Mesendoderm (in vitro differentiated cells): ENCODE measurements at regions not wholly inside any gene's neighbourhood (a gene's known extent, or its start where the extent isn't known, plus 50 kb on each side); places are given as distances from the start of the nearest gene placed in this dataset.

Experiments used
- DNase-seq: peaks from one replicate; pipeline ENCODE4 v3.0.0; 2013
- H2AK5ac ChIP-seq: 2 replicates; pipeline ENCODE4 v1.6.1; 2013; ENCODE audit warnings: low read length, inconsistent platforms
- H2BK120ac ChIP-seq: 2 replicates; pipeline ENCODE4 v1.6.1; 2013; ENCODE audit warnings: low read depth, mild to moderate bottlenecking, low read length, moderate library complexity, mixed read lengths
- H2BK15ac ChIP-seq: replicated peaks from 2 replicates; pipeline ENCODE4 v1.6.1; 2013; ENCODE audit warnings: low read depth, mild to moderate bottlenecking, moderate library complexity
- H2BK5ac ChIP-seq: 2 replicates; pipeline ENCODE4 v1.6.1; 2013; ENCODE audit warnings: low read length, inconsistent platforms
- H3K18ac ChIP-seq: 2 replicates; pipeline ENCODE4 v1.6.1; 2013; ENCODE audit warnings: mild to moderate bottlenecking, low read length, mixed read lengths
- H3K23ac ChIP-seq: one replicate; pipeline ENCODE4 v1.6.1; 2013; ENCODE audit warnings: low read length
- H3K27ac ChIP-seq: 2 replicates; pipeline ENCODE4 v1.5.1; 2013; ENCODE audit warnings: low read depth, mild to moderate bottlenecking, inconsistent platforms, low read length, moderate library complexity
- H3K27me3 ChIP-seq: 2 replicates; pipeline ENCODE4 v1.6.1; 2013; ENCODE audit warnings: low read length, control low read depth, mild to moderate bottlenecking, inconsistent platforms; ENCODE audit not compliant: insufficient read depth, poor library complexity
- H3K36me3 ChIP-seq: 2 replicates; pipeline ENCODE4 v1.6.1; 2013; ENCODE audit warnings: low read length, inconsistent platforms; ENCODE audit not compliant: control insufficient read depth, insufficient read depth
- H3K4ac ChIP-seq: one replicate; pipeline ENCODE4 v1.6.1; 2013; ENCODE audit warnings: low read depth, mild to moderate bottlenecking, low read length, moderate library complexity
- H3K4me1 ChIP-seq: 2 replicates; pipeline ENCODE4 v1.6.1; 2013; ENCODE audit warnings: low read depth, low read length, inconsistent platforms; ENCODE audit not compliant: control insufficient read depth
- H3K4me2 ChIP-seq: 2 replicates; pipeline ENCODE4 v1.6.1; 2013; ENCODE audit warnings: low read length
- H3K4me3 ChIP-seq: 2 replicates; pipeline ENCODE4 v1.5.1; 2013; ENCODE audit warnings: mild to moderate bottlenecking, low read length
- H3K56ac ChIP-seq: one replicate; pipeline ENCODE4 v1.6.1; 2013; ENCODE audit warnings: low read length
- H3K79me1 ChIP-seq: 2 replicates; pipeline ENCODE4 v1.6.1; 2013; ENCODE audit warnings: low read length, inconsistent platforms
- H3K79me2 ChIP-seq: 2 replicates; pipeline ENCODE4 v1.6.1; 2013; ENCODE audit warnings: mild to moderate bottlenecking, low read length; ENCODE audit not compliant: control insufficient read depth, insufficient read depth
- H3K9ac ChIP-seq: 2 replicates; pipeline ENCODE4 v1.6.1; 2013; ENCODE audit warnings: low read length, inconsistent platforms
- H4K5ac ChIP-seq: one replicate; pipeline ENCODE4 v1.6.1; 2013; ENCODE audit warnings: low read length
- H4K8ac ChIP-seq: one replicate; pipeline ENCODE4 v1.6.1; 2013; ENCODE audit warnings: low read depth, mild to moderate bottlenecking, control low read depth, low read length, moderate library complexity
- WGBS: extraction: QIAGEN DNeasy Blood & Tissue Kit; methylation state at CpG from one replicate; pipeline ENCODE4 v1.1.7; 2013; ENCODE audit warnings: low lambda C conversion rate, missing lambda C conversion rate; ENCODE audit not compliant: insufficient coverage; ENCODE audit errors: extremely low coverage; 5-methylcytosine and 5-hydroxymethylcytosine counted together

DNA sequence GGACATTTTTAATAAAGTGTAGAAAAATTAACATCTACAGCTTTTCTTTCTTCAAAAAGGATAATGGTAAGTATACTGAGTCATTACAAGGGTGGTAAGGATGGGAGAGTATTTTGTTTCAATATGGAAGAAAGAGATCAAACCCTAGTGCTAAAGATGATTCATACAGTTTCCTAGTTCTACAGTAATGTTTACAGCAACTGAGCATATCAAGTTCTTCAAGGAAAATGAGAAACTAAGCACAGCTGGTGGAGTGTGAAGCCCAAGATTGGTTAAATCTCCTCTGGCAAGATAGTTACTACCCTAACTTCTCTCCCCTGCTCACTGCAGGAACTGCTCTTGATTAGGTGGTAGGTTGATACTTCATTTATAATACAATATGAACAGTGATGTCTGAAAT lies 467.5 kb downstream of the XIRP2 start:
- no peak for DNase-seq
- no peak overlapping the region for H3K27ac ChIP-seq

DNA sequence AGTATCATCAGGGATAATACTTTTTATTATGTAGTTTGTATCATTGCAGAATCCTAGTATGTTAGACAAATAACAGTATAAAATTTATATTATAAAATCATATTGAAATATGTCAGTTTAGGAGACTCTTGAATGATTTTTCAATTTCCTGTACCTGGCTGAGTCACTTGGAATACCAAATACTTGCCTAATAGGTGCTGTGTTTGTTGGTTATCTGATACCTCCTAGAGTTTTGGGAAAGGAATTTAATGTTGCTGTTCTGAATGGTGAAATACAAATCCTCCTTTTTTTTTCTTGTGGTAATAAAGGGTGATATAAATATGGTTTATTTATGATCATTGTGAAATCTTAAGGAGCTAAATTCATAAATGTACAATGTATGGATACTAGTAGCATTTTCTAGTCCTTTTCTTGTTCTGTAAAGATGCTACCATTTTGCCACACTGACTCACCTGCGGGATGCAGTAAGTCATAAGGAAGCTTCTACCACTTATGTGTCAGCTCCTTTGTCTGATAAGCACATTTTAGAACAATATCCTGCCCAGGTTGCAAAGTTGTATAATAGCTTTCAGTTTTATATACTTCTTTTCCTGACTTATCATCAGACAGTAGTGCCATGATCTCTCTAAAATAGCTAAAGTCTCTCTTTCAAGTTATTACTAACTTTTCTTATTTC lies 465.5 kb downstream of the XIRP2 start:
- H3K56ac ChIP-seq: no peak overlapping the region
- no peak overlapping the region for H2BK15ac ChIP-seq
- H3K4me1 ChIP-seq: no peaks in the 10 kb centered on the region
- no CpG with 5 or more reads among the region's 1 CpG for WGBS
- peak; percentile 16 for DNase-seq
- H3K4me3 ChIP-seq: no peak overlapping the region
- H3K18ac ChIP-seq: no peak overlapping the region
- no peak overlapping the region for H3K4me2 ChIP-seq
- no peak overlapping the region for H3K9ac ChIP-seq
- no peak overlapping the region for H2AK5ac ChIP-seq
- H2BK120ac ChIP-seq: no peak overlapping the region
- no peak overlapping the region for H4K8ac ChIP-seq
- H4K5ac ChIP-seq: no peak overlapping the region
- no peaks in the 10 kb centered on the region for H3K36me3 ChIP-seq
- H3K79me2 ChIP-seq: no peaks in the 10 kb centered on the region
- no peak overlapping the region for H3K23ac ChIP-seq
- H3K27ac ChIP-seq: no peak overlapping the region
- H3K79me1 ChIP-seq: no peaks in the 10 kb centered on the region
- H2BK5ac ChIP-seq: no peak overlapping the region
- no peak overlapping the region for H3K4ac ChIP-seq
- no peaks in the 10 kb centered on the region for H3K27me3 ChIP-seq

More for the DNA sequence above, 467.5 kb downstream of the XIRP2 start:
- no peak overlapping the region for H2BK15ac ChIP-seq
- H3K36me3 ChIP-seq: no peaks in the 10 kb centered on the region
- no peaks in the 10 kb centered on the region for H3K4me1 ChIP-seq
- H4K8ac ChIP-seq: no peak overlapping the region
- no peak overlapping the region for H3K23ac ChIP-seq
- no peak overlapping the region for H3K4ac ChIP-seq
- H3K79me2 ChIP-seq: no peaks in the 10 kb centered on the region
- no peak overlapping the region for H3K56ac ChIP-seq
- H2BK120ac ChIP-seq: no peak overlapping the region
- no peak overlapping the region for H3K18ac ChIP-seq
- H4K5ac ChIP-seq: no peak overlapping the region
- no peaks in the 10 kb centered on the region for H3K27me3 ChIP-seq
- no peak overlapping the region for H3K4me3 ChIP-seq
- no peak overlapping the region for H2BK5ac ChIP-seq
- no peak overlapping the region for H3K4me2 ChIP-seq
- H3K79me1 ChIP-seq: no peaks in the 10 kb centered on the region
- H3K9ac ChIP-seq: no peak overlapping the region
- no peak overlapping the region for H2AK5ac ChIP-seq

DNA sequence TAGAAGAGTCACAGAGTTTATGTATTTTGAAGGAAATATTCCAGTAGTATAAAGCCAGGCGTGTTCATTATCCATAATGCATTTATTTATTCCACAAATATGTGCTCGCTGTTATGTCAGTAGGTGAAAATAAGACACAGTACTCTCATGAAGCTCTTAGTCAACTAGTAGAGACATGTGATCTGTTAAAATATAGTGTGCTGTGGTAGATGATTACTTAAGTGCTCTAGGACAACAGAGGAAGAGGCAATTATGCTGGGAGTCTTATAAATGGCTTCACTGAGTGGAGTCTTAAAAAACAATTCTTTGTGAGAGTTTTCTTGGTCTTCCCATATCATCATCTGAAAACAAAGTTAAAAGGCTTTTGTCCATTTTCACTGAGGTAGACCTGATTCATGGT lies 457.3 kb downstream of the XIRP2 start:
- H2BK5ac ChIP-seq: no peak overlapping the region
- no CpG with 5 or more reads among the region's 2 CpGs for WGBS
- no peak for DNase-seq

DNA sequence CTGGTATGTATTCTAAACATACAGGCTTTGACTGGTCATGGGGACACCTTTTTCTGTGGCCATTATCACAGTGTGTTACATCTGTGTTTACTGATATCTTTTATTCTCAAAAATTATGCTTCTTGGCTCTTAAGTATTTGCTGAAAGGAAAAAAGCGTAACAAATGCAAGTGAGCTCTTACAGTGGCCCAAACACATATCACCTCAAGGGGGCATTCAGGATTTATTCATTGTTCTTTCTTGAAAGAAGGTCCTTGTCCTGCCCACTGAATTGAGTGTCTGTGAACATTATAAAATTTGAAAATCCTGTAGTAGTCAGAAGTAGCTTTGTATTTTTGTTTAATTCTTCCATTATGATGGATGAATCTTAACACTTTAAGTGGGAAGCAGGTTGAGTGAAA lies 454.5 kb downstream of the XIRP2 start:
- H3K56ac ChIP-seq: no peak overlapping the region
- H3K9ac ChIP-seq: no peak overlapping the region
- no peak overlapping the region for H2BK5ac ChIP-seq
- H3K36me3 ChIP-seq: no peaks in the 10 kb centered on the region
- no peak overlapping the region for H3K18ac ChIP-seq
- H3K4me2 ChIP-seq: no peak overlapping the region
- no peak overlapping the region for H2BK15ac ChIP-seq
- no peak overlapping the region for H4K5ac ChIP-seq
- H2AK5ac ChIP-seq: no peak overlapping the region
- no peak overlapping the region for H3K23ac ChIP-seq
- H2BK120ac ChIP-seq: no peak overlapping the region
- no peak overlapping the region for H4K8ac ChIP-seq
- no peak overlapping the region for H3K27ac ChIP-seq
- H3K4ac ChIP-seq: no peak overlapping the region
- no CpG with 5 or more reads among the region's 1 CpG for WGBS
- no peaks in the 10 kb centered on the region for H3K79me1 ChIP-seq
- no peak overlapping the region for H3K4me3 ChIP-seq
- peak; percentile 60 for DNase-seq
- no peaks in the 10 kb centered on the region for H3K4me1 ChIP-seq
- no peaks in the 10 kb centered on the region for H3K27me3 ChIP-seq
- H3K79me2 ChIP-seq: no peaks in the 10 kb centered on the region

More for the DNA sequence above, 457.3 kb downstream of the XIRP2 start:
- Histone ChIP-seq H3K4me2 (no peak overlapping the region), H3K23ac (no peak overlapping the region), H3K79me1 (no peaks in the 10 kb centered on the region), H2BK120ac (no peak overlapping the region), H3K56ac (no peak overlapping the region), H2BK15ac (no peak overlapping the region), H3K4me3 (no peak overlapping the region), H3K4me1 (no peaks in the 10 kb centered on the region), H4K5ac (no peak overlapping the region), H3K27me3 (no peaks in the 10 kb centered on the region), H3K79me2 (no peaks in the 10 kb centered on the region), H3K18ac (no peak overlapping the region), H4K8ac (no peak overlapping the region), H3K4ac (no peak overlapping the region), H3K27ac (no peak overlapping the region), H2AK5ac (no peak overlapping the region), H3K9ac (no peak overlapping the region), H3K36me3 (no peaks in the 10 kb centered on the region)

GRCh38 chr2:167340322-167340721 lies 452.0 kb downstream of the XIRP2 start:
- WGBS: no CpG with 5 or more reads among the region's 4 CpGs
- Histone ChIP-seq H3K9ac (no peak overlapping the region), H2BK15ac (no peak overlapping the region), H3K23ac (no peak overlapping the region), H2AK5ac (no peak overlapping the region), H4K5ac (no peak overlapping the region), H3K4me2 (no peak overlapping the region), H3K27me3 (no peaks in the 10 kb centered on the region), H4K8ac (no peak overlapping the region), H3K4me1 (no peaks in the 10 kb centered on the region), H3K27ac (no peak overlapping the region), H3K56ac (no peak overlapping the region), H3K79me2 (peaks cover 2% of the 10 kb centered on the region), H2BK120ac (no peak overlapping the region), H3K4ac (no peak overlapping the region), H2BK5ac (no peak overlapping the region), H3K4me3 (no peak overlapping the region), H3K18ac (no peak overlapping the region), H3K36me3 (no peaks in the 10 kb centered on the region), H3K79me1 (peaks cover 3% of the 10 kb centered on the region)
- no peak for DNase-seq

DNA sequence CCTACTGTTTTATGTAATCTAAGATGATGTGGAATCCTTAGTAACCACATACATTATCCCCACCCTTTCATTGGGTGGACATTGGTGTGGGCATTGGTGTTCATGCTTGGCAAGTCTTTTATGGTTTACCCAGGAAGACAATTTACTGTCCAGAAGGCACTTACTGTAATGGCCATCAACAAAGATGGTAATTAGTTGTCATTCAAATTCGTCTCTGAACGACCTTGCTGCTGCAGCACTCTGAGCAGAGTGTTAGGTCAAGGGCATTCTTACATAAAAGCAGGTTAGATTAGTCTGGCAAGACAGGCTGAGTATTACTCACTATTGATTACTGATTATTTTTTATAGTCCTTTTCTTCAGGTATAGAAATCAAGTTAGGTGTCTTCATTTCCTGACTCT lies 447.9 kb downstream of the XIRP2 start:
- Histone ChIP-seq H3K27ac (no peak overlapping the region), H3K23ac (no peak overlapping the region), H3K27me3 (no peaks in the 10 kb centered on the region), H3K36me3 (no peaks in the 10 kb centered on the region), H2BK15ac (no peak overlapping the region), H4K8ac (no peak overlapping the region), H2AK5ac (no peak overlapping the region), H3K56ac (no peak overlapping the region), H4K5ac (no peak overlapping the region), H3K4ac (no peak overlapping the region), H3K18ac (no peak overlapping the region), H3K9ac (no peak overlapping the region), H2BK120ac (no peak overlapping the region), H2BK5ac (no peak overlapping the region), H3K79me2 (peaks cover 2% of the 10 kb centered on the region), H3K79me1 (peaks cover 3% of the 10 kb centered on the region), H3K4me3 (no peak overlapping the region), H3K4me1 (peaks cover 4% of the 10 kb centered on the region), H3K4me2 (no peak overlapping the region)
- no peak for DNase-seq
- WGBS: no CpG with 5 or more reads among the region's 2 CpGs
